GM12878 (cell line): ENCODE measurements at regions not wholly inside any gene's neighbourhood (a gene's known extent, or its start where the extent isn't known, plus 50 kb on each side); places are given as distances from the start of the nearest gene placed in this dataset.
"Not testable (repeated sequence)": the region's sequence is repeated elsewhere in the genome, so short reads cannot be mapped to it uniquely, and the experiment has no call there.

Experiments used
- ATAC-seq: fragments of 200-7000 bp; cut with Tn5 transposase; 3 replicates; pipeline ENCODE4 v1.9.1; 2020; ENCODE audit warnings: mild to moderate bottlenecking, moderate library complexity
- BruUV-seq: library from RNA; stranded (reverse); fragments of 400-500 nt; replicated peaks from 2 replicates; lab custom pipeline; 2021; lab: Mats Ljungman, UMichigan
- CTCF ChIA-PET: fragments of 300-600 bp; sonication (Branson Sonifier 250); formaldehyde crosslinking; extraction: SDS; loops from one replicate; lab custom pipeline; 2021; ENCODE audit warnings: inconsistent platforms; lab: Yijun Ruan, JAX
- POLR2A ChIA-PET: fragments of 350-600 bp; formaldehyde crosslinking; extraction: SDS; loops from one replicate; lab custom pipeline; 2021; ENCODE audit warnings: inconsistent platforms; lab: Charles Lee
- RAD21 ChIA-PET: fragments of 300-600 bp; sonication (Branson Sonifier 250); formaldehyde crosslinking; loops from one replicate; lab custom pipeline; 2023; ENCODE audit warnings: antibody characterized with exemption; ENCODE audit not compliant: unreplicated experiment; lab: Charles Lee
- SMC1A ChIA-PET: fragments of 300-600 bp; sonication (Branson Sonifier 250); formaldehyde crosslinking; loops from one replicate; lab custom pipeline; 2023; ENCODE audit not compliant: unreplicated experiment, uncharacterized antibody; lab: Charles Lee
- DNase-seq: peaks from one replicate; pipeline ENCODE4 v3.0.0-alpha.2; 2011; ENCODE audit warnings: low read depth, low spot score
- FAIRE-seq: peaks from 3 replicates; lab custom pipeline; 2011; peaks lifted over from hg19 to GRCh38; lab: Jason Lieb, UNC
- H2AFZ ChIP-seq: 2 replicates; pipeline ENCODE4 v1.6.0; 2011; ENCODE audit warnings: low read depth, low read length, control low read depth; ENCODE audit not compliant: control insufficient read depth
- H3K27ac ChIP-seq: 2 replicates; pipeline ENCODE4 v1.5.1; 2011; ENCODE audit warnings: control low read depth; ENCODE audit not compliant: control insufficient read depth, insufficient read depth
- H3K27me3 ChIP-seq, 2 experiments: replicated peaks in 1 of 2; 2 replicates each; pipeline versions ENCODE4 v1.6.0 to v1.6.1; 2011; ENCODE audit warnings: low read length in 1 of 2; ENCODE audit not compliant: control insufficient read depth in 2 of 2, insufficient read depth in 2 of 2
- H3K36me3 ChIP-seq, 2 experiments: 2 replicates each; pipeline ENCODE4 v1.5.1; 2011; ENCODE audit warnings: low read length in 1 of 2; ENCODE audit not compliant: control insufficient read depth in 2 of 2, insufficient read depth in 2 of 2
- H3K4me1 ChIP-seq: 2 replicates; pipeline ENCODE4 v1.6.1; 2011; ENCODE audit warnings: mild to moderate bottlenecking, low read length, moderate library complexity, mixed read lengths; ENCODE audit not compliant: control insufficient read depth, insufficient read depth
- H3K4me2 ChIP-seq: 2 replicates; pipeline ENCODE4 v1.6.0; 2011; ENCODE audit warnings: control low read depth; ENCODE audit not compliant: control insufficient read depth, insufficient read depth
- H3K4me3 ChIP-seq: fragments of 200-600 bp; sonication (generic); 2 replicates; pipeline ENCODE4 v1.5.1; 2016
- H3K79me2 ChIP-seq: 2 replicates; pipeline ENCODE4 v1.6.0; 2011; ENCODE audit warnings: low read length; ENCODE audit not compliant: control insufficient read depth, insufficient read depth
- H3K9ac ChIP-seq: 2 replicates; pipeline ENCODE4 v1.8.0; 2011; ENCODE audit warnings: low read length, control low read depth, mixed read lengths; ENCODE audit not compliant: control insufficient read depth, insufficient read depth
- H3K9me3 ChIP-seq: replicated peaks from 3 replicates; pipeline ENCODE4 v1.5.1; 2011; ENCODE audit warnings: mild to moderate bottlenecking, low read length; ENCODE audit not compliant: control insufficient read depth, insufficient read depth
- H4K20me1 ChIP-seq: 2 replicates; pipeline ENCODE4 v1.6.0; 2011; ENCODE audit not compliant: control insufficient read depth, insufficient read depth
- WGBS: methylation state at CpG from one replicate; pipeline ENCODE4 v1.1.6; 2016; ENCODE audit warnings: low lambda C conversion rate; ENCODE audit not compliant: insufficient replicate concordance, insufficient coverage; ENCODE audit errors: missing lambda C conversion rate; 5-methylcytosine and 5-hydroxymethylcytosine counted together
- in situ Hi-C: fragments of 300-500 bp; cut with MboI; formaldehyde crosslinking; loops from 9 replicates; pipeline ENCODE4 v1.14.3; 2018; ENCODE audit warnings: mixed read lengths
- intact Hi-C: fragments of 100-400 bp; cut with micrococcal nuclease; formaldehyde crosslinking; loops from one replicate; pipeline ENCODE4 v1.14.2; 2022; ENCODE audit not compliant: unreplicated experiment

DNA sequence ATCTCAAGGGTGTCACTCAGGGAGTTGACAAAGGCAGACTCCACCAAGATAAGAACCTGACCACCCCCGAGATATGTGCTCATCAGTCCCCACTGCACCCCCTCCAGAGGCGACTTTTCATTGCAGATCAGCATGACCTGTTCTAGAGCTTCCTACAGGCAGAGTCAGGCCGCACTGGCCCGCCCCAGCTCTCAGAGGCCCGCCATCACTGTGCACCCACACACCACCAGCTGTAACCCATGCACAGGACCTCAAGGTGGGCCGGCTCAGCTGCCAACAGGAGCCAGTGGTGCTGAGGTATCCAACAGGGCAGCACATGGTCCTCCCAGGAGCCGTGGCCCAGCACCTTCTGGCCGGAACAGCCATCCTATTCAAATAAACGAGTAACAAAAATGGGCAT lies 253.6 kb upstream of the ANKRD20A1 start:
- H3K4me1 ChIP-seq, FAIRE-seq, H3K4me2 ChIP-seq, H3K9ac ChIP-seq, in situ Hi-C loops, DNase-seq, RAD21 ChIA-PET, H4K20me1 ChIP-seq, H2AFZ ChIP-seq, POLR2A ChIA-PET, H3K79me2 ChIP-seq, H3K4me3 ChIP-seq, H3K27ac ChIP-seq, CTCF ChIA-PET, H3K27me3 ChIP-seq, BruUV-seq, intact Hi-C loops, H3K36me3 ChIP-seq, ATAC-seq, SMC1A ChIA-PET, H3K9me3 ChIP-seq: not testable (repeated sequence)
- WGBS = 30% methylated on average over 4 of the region's 9 CpGs

DNA sequence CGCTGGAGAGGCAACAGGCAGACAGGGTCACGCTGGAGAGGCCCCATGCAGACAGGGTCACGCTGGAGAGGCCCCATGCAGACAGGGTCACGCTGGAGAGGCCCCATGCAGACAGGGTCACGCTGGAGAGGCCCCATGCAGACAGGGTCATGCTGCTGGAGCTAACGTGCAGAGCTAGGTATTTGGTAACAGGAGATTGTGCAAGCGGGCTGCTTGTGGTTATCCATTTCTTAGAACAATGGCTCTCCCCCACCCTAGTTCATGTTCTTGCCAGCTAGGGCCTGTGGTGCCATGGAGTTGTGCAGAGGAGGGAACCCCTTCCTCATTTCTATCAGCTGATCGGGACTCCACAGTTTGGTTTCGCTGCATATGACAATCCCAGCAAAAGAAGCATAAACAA lies 255.1 kb upstream of the ANKRD20A1 start:
- DNase-seq, H3K4me2 ChIP-seq, intact Hi-C loops, FAIRE-seq, H3K4me3 ChIP-seq, H3K27ac ChIP-seq, H3K36me3 ChIP-seq, in situ Hi-C loops, BruUV-seq, SMC1A ChIA-PET, H3K4me1 ChIP-seq, H3K27me3 ChIP-seq, H3K79me2 ChIP-seq, H2AFZ ChIP-seq, CTCF ChIA-PET, H4K20me1 ChIP-seq, POLR2A ChIA-PET, H3K9ac ChIP-seq, RAD21 ChIA-PET, H3K9me3 ChIP-seq, ATAC-seq: not testable (repeated sequence)
- no CpG with 5 or more reads among the region's 9 CpGs for WGBS

- H2AFZ ChIP-seq, FAIRE-seq, H4K20me1 ChIP-seq, SMC1A ChIA-PET, H3K36me3 ChIP-seq, H3K4me3 ChIP-seq, H3K9ac ChIP-seq, RAD21 ChIA-PET, H3K27me3 ChIP-seq, DNase-seq, H3K4me2 ChIP-seq, H3K79me2 ChIP-seq, in situ Hi-C loops, H3K9me3 ChIP-seq, H3K27ac ChIP-seq, ATAC-seq, H3K4me1 ChIP-seq, CTCF ChIA-PET, intact Hi-C loops, POLR2A ChIA-PET, BruUV-seq: not testable (repeated sequence)
- WGBS = no CpG with 5 or more reads among the region's 8 CpGs
Observed at GRCh38 chr9:67592424-67592823, 266.3 kb upstream of the ANKRD20A1 start.

DNA sequence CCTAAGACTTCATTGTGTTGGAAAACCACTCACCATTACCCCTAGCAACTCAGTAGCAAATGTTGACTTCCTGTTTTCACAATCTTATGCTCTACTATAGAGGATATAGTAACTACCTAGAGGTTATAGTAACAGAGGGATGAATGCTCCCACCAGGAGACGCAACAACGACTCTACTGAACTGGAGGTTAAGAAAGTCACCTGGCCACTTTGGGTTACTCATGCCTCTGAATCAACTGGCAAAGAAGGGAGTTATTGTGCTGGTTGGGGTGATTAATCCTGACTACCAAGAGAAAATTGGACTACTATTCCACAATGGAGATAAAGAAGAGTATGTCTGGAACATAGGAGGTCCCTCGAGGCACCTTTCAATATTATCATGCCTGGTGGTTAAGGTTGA lies 302.9 kb upstream of the ANKRD20A1 start:
- H3K4me2 ChIP-seq, H2AFZ ChIP-seq, DNase-seq, H3K4me3 ChIP-seq, SMC1A ChIA-PET, in situ Hi-C loops, FAIRE-seq, ATAC-seq, POLR2A ChIA-PET, BruUV-seq, H3K9me3 ChIP-seq, H3K27me3 ChIP-seq, RAD21 ChIA-PET, H3K36me3 ChIP-seq, H3K4me1 ChIP-seq, CTCF ChIA-PET, intact Hi-C loops, H3K79me2 ChIP-seq, H4K20me1 ChIP-seq, H3K27ac ChIP-seq, H3K9ac ChIP-seq: not testable (repeated sequence)
- WGBS = no CpG with 5 or more reads among the region's 3 CpGs
